ENCODE measurements at regions not wholly inside any gene's neighbourhood (a gene's known extent, or its start where the extent isn't known, plus 50 kb on each side); places are given as distances from the start of the nearest gene placed in this dataset.

DNA sequence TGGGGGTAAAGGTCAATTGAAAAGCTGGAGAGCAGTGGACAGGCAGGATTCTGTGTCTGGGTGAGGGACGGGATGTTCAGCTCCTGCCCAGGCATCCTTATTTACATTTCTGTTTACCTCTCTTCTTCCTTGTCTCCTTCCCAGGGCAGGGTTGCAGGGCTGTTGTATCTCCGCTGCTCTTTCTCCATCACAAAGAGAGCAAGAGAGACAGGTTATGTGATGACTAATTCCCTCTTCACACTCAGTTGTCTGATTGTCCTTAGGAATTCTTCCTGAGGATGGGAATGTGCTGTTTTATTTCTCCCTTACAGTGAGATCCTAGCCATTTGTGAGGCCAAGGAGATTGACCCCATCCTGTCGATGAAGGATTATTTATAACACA, 104.9 kb downstream of the VPREB1 start:
- Histone ChIP-seq H3K36me3 (ENCODE audit: control insufficient read depth, insufficient read depth, low read length) (no peaks in the 10 kb centered on the region), H3K27ac (ENCODE audit: insufficient read depth, low read length) (no peak overlapping the region), H3K4me3 (replicated peaks in 1 of 4; ENCODE audit: control extremely low read depth in 1 of 4, insufficient read depth in 1 of 4, low read depth in 3 of 4, low read length in 4 of 4) (no peak overlapping the region), H3K27me3 (ENCODE audit: control insufficient read depth, insufficient read depth, low read length) (no peaks in the 10 kb centered on the region), H3K79me2 (ENCODE audit: control insufficient read depth, insufficient read depth, low read length) (no peaks in the 10 kb centered on the region), H3K9ac (ENCODE audit: insufficient read depth, low read length) (no peak overlapping the region), H3K4me2 (ENCODE audit: extremely low read depth, insufficient read depth, low read length) (no peak overlapping the region), H3K9me3 (ENCODE audit: control insufficient read depth, insufficient read depth, low read depth, low read length) (no peaks in the 10 kb centered on the region), H2AFZ (ENCODE audit: low read length) (no peak overlapping the region), H4K20me1 (ENCODE audit: control insufficient read depth, extremely low read depth, insufficient read depth, low read length) (no peaks in the 10 kb centered on the region), H3K4me1 (ENCODE audit: control insufficient read depth, extremely low read depth, insufficient read depth, low read length) (no peaks in the 10 kb centered on the region)
- TF ChIP-seq EZH2 (IDR thresholded peaks at IDR 0.05; ENCODE audit: low read length, missing control alignments): no peak
- TF ChIP-seq CTCF (conservative IDR thresholded peaks at IDR 0.05 in 1 of 2, IDR thresholded peaks at IDR 0.05 in 1 of 2; ENCODE audit: low read depth in 1 of 2, low read length in 2 of 2): no peak
- no peak for DNase-seq (ENCODE audit: low read depth in 2 of 2)

DNA sequence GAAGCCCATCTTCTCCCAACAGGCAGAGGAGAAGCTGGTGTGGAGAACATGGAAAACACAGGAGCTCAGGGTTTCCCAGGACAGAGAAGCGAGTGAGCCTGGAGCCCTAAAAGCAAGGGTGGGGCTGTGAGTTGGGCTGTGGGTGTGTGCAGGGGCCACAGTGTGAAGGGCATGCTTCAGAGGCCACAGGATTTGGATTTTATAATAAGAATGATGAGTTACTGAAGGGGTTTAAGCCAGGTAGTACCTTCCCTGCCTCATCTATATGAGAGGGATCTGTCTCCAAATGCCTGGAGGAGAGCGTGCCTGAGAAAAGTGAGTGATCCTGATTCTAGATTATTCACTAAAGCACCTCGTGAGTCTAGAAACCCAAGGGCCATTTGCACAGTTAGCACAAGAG, 106.8 kb downstream of the VPREB1 start:
- Histone ChIP-seq H3K4me3 (replicated peaks in 1 of 4; ENCODE audit: control extremely low read depth in 1 of 4, insufficient read depth in 1 of 4, low read depth in 3 of 4, low read length in 4 of 4) (no peak overlapping the region), H4K20me1 (ENCODE audit: control insufficient read depth, extremely low read depth, insufficient read depth, low read length) (no peaks in the 10 kb centered on the region), H2AFZ (ENCODE audit: low read length) (no peak overlapping the region), H3K27me3 (ENCODE audit: control insufficient read depth, insufficient read depth, low read length) (no peaks in the 10 kb centered on the region), H3K9me3 (ENCODE audit: control insufficient read depth, insufficient read depth, low read depth, low read length) (no peaks in the 10 kb centered on the region), H3K36me3 (ENCODE audit: control insufficient read depth, insufficient read depth, low read length) (no peaks in the 10 kb centered on the region), H3K79me2 (ENCODE audit: control insufficient read depth, insufficient read depth, low read length) (no peaks in the 10 kb centered on the region), H3K4me2 (ENCODE audit: extremely low read depth, insufficient read depth, low read length) (no peak overlapping the region), H3K4me1 (ENCODE audit: control insufficient read depth, extremely low read depth, insufficient read depth, low read length) (no peaks in the 10 kb centered on the region), H3K9ac (ENCODE audit: insufficient read depth, low read length) (no peak overlapping the region), H3K27ac (ENCODE audit: insufficient read depth, low read length) (no peak overlapping the region)
- DNase-seq (ENCODE audit: low read depth in 2 of 2): no peak
- TF ChIP-seq CTCF (conservative IDR thresholded peaks at IDR 0.05 in 1 of 2, IDR thresholded peaks at IDR 0.05 in 1 of 2; ENCODE audit: low read depth in 1 of 2, low read length in 2 of 2) (no peak), EZH2 (IDR thresholded peaks at IDR 0.05; ENCODE audit: low read length, missing control alignments) (no peak)

- TF ChIP-seq CTCF (conservative IDR thresholded peaks at IDR 0.05 in 1 of 2, IDR thresholded peaks at IDR 0.05 in 1 of 2; ENCODE audit: low read depth in 1 of 2, low read length in 2 of 2) (no peak), EZH2 (IDR thresholded peaks at IDR 0.05; ENCODE audit: low read length, missing control alignments) (no peak)
- Histone ChIP-seq H3K79me2 (ENCODE audit: control insufficient read depth, insufficient read depth, low read length) (no peaks in the 10 kb centered on the region), H3K4me1 (ENCODE audit: control insufficient read depth, extremely low read depth, insufficient read depth, low read length) (no peaks in the 10 kb centered on the region), H3K27ac (ENCODE audit: insufficient read depth, low read length) (no peak overlapping the region), H2AFZ (ENCODE audit: low read length) (no peak overlapping the region), H3K36me3 (ENCODE audit: control insufficient read depth, insufficient read depth, low read length) (no peaks in the 10 kb centered on the region), H3K9ac (ENCODE audit: insufficient read depth, low read length) (no peak overlapping the region), H3K4me3 (replicated peaks in 1 of 4; ENCODE audit: control extremely low read depth in 1 of 4, insufficient read depth in 1 of 4, low read depth in 3 of 4, low read length in 4 of 4) (no peak overlapping the region), H3K9me3 (ENCODE audit: control insufficient read depth, insufficient read depth, low read depth, low read length) (no peaks in the 10 kb centered on the region), H4K20me1 (ENCODE audit: control insufficient read depth, extremely low read depth, insufficient read depth, low read length) (no peaks in the 10 kb centered on the region), H3K4me2 (ENCODE audit: extremely low read depth, insufficient read depth, low read length) (no peak overlapping the region), H3K27me3 (ENCODE audit: control insufficient read depth, insufficient read depth, low read length) (no peaks in the 10 kb centered on the region)
- DNase-seq (ENCODE audit: low read depth in 2 of 2): no peak
Measured at GRCh38 chr22:22352371-22352999, 107.9 kb downstream of the VPREB1 start.

All from fibroblast of lung (primary cell).